GM13977 (cell line): ENCODE measurements at regions not wholly inside any gene's neighbourhood (a gene's known extent, or its start where the extent isn't known, plus 50 kb on each side); places are given as distances from the start of the nearest gene placed in this dataset.
A peak's percentile ranks its signal among the peaks of the same experiment; 100 is the strongest.

Source experiments
- DNase-seq: peaks from one replicate; pipeline ENCODE4 v3.0.0; 2012; ENCODE audit warnings: low spot score
- CTCF ChIP-seq: IDR thresholded peaks from 2 replicates; pipeline ENCODE4 v1.5.1; 2012; ENCODE audit warnings: mild to moderate bottlenecking, control low read depth; ENCODE audit not compliant: insufficient read depth; ENCODE audit errors: extremely low read depth, missing control alignments
- in situ Hi-C: fragments of 300-500 bp; cut with MboI; formaldehyde crosslinking; loops from one replicate; pipeline ENCODE4 v1.12.0; 2022; ENCODE audit warnings: low sequenced_read_pairs, low pct_unique_long_range_greater_than_20kb, mixed read lengths, inconsistent platforms; ENCODE audit not compliant: unreplicated experiment

- no peak for DNase-seq
- no peak for TF ChIP-seq CTCF
- in situ Hi-C loops, result no loop called here
These were observed 346.9 kb downstream of the MYCN start for GRCh38 chr2:16287281-16287680.

GRCh38 chr2:16285813-16286510 lies 345.6 kb downstream of the MYCN start:
- no peak for TF ChIP-seq CTCF
- DNase-seq, result no peak
- in situ Hi-C loops, result no loop called here

GRCh38 chr2:16284941-16285625 lies 344.7 kb downstream of the MYCN start:
- in situ Hi-C loops, result no loop called here

GRCh38 chr2:16283071-16283850 lies 342.9 kb downstream of the MYCN start:
- TF ChIP-seq CTCF, result no peak
- DNase-seq, result no peak
- in situ Hi-C loops, result no loop called here

More at GRCh38 chr2:16284941-16285625, 344.7 kb downstream of the MYCN start:
- TF ChIP-seq CTCF, result no peak
- no peak for DNase-seq

- DNase-seq, result no peak
- in situ Hi-C loops, result no loop called here
- no peak for TF ChIP-seq CTCF
These were observed 342.2 kb downstream of the MYCN start for GRCh38 chr2:16282511-16282910.

- TF ChIP-seq CTCF, result peak; percentile 41
- in situ Hi-C loops, result no loop called here
These were observed 341.3 kb downstream of the MYCN start for GRCh38 chr2:16281451-16282335.

More at GRCh38 chr2:16281451-16282335, 341.3 kb downstream of the MYCN start:
- DNase-seq, result peak; percentile 41
